ENCODE measurements at regions not wholly inside any gene's neighbourhood (a gene's known extent, or its start where the extent isn't known, plus 50 kb on each side); places are given as distances from the start of the nearest gene placed in this dataset.
A peak's percentile ranks its signal among the peaks of the same experiment; 100 is the strongest.
"Not testable (repeated sequence)": the region's sequence is repeated elsewhere in the genome, so short reads cannot be mapped to it uniquely, and the experiment has no call there.

- no peak for DNase-seq (ENCODE audit: low read depth)
These were observed 1361.2 kb downstream of the CDH8 start for GRCh38 chr16:60675022-60675421.

GRCh38 chr16:60674241-60674640 lies 1362.0 kb downstream of the CDH8 start:
- DNase-seq (ENCODE audit: low read depth), result no peak

- no peak for DNase-seq (ENCODE audit: low read depth)
These were observed 1380.6 kb downstream of the CDH8 start for GRCh38 chr16:60655514-60656153.

DNA sequence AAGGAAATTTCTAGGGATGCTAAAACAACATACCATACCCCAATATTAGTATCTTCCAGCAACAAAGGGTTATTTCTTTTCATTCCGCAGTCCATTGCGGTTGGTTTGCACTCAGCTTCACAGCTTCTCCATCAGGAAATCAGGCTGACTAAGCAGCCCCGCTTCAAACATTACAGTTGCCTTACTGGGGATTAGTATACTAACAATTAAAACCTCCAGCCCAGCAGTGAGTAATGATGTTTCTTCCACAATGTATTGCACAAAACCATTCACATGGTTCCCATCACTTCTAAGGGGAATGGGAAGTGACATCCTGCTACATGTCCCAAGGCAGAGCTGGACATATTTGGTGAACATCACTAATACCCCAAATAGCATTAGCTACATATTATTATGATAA lies 1384.9 kb downstream of the CDH8 start:
- no peak for DNase-seq (ENCODE audit: low read depth)

DNA sequence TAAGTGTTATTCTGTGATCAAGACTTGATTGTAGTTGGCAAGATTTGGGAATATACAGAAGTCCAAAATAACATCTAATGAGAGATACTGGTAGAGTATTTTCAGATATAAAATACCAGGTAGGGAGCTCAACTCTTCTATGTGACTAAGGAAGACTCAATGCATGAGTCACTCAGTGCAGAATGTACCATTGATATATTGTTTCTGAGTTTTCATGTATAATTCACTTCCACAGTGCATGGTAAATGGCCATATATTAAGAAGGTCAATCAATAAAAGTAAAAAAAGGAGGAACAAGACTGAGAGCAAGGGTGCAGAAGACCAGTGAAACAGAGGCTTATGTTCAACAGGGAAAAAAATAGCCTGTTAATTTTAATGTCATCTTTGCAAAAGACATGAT lies 1387.9 kb downstream of the CDH8 start:
- no peak for DNase-seq (ENCODE audit: low read depth)

DNA sequence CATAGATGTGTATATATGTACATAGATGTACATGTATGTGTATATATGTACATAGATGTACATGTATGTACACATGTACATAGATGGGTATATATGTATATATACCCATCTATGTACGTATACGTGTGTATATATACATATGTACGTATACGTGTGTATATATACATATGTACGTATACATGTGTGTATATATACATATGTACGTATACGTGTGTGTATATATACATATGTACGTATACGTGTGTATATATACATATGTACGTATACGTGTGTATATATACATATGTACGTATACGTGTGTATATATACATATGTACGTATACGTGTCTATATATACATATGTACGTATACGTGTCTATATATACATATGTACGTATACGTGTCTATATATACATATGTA lies 1388.8 kb downstream of the CDH8 start:
- DNase-seq (ENCODE audit: low read depth), result not testable (repeated sequence)

DNA sequence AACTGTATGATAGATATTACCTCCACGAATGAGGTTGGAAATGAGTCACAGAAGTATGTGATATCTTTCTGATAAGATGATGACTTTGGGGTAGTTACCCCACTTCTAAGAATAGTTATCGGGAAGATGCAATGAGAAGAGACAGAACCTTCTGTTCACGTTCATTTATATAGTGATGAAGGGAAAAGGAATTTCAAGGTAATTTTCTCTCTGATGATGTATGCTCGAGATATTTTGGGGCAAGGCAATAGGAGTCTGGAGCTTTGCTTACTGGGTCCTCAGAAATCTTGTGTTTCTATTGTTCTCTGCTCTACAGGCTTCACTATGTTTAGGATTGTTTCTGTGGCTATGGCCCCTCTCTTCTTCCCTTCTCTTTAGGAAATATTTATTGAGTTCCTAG lies 1389.6 kb downstream of the CDH8 start:
- DNase-seq (ENCODE audit: low read depth), result no peak

DNA sequence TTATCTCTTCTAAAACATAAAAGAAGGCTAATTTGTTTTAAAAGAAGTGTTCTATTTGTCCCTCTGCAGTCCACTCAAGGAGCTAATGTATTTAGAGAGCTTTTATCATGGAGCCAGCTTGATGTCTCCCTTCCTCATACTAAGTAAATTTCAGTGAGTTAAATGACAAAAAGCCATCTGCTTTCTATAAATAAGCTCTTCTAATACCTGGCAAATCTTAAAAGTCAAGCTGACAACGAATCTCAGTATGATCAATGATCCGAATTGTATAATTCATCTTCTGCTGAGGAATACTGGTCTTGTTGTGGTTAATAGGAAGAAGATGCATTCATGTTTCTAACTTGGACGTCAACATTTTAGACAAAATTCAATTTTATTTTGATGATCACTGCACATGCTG lies 1390.7 kb downstream of the CDH8 start:
- no peak for DNase-seq (ENCODE audit: low read depth)

- peak; percentile 0 for DNase-seq (ENCODE audit: low read depth)
These were observed 1393.3 kb downstream of the CDH8 start for GRCh38 chr16:60642956-60643355.

- DNase-seq (ENCODE audit: low read depth), result no peak
These were observed 1395.1 kb downstream of the CDH8 start for GRCh38 chr16:60641067-60641665.

DNA sequence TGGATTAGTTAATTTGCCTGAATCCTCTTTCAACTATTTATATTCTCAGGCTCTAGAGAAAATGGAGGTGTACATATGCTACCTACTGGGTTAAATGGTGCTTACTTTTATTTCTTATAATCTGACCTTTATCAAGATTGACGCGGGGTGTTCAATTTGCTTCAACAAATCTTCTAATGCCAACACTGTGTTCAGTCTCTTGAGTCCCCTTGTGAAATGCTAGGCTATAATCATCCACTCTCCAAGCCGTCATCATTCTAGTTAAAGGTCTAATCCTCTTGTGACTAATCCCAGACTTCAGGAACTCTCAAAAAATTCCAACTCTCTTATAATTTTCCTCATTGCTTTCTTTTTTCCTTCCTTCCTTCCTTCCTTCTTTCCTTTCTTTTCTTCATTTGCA lies 1396.2 kb downstream of the CDH8 start:
- DNase-seq (ENCODE audit: low read depth), result no peak

DNA sequence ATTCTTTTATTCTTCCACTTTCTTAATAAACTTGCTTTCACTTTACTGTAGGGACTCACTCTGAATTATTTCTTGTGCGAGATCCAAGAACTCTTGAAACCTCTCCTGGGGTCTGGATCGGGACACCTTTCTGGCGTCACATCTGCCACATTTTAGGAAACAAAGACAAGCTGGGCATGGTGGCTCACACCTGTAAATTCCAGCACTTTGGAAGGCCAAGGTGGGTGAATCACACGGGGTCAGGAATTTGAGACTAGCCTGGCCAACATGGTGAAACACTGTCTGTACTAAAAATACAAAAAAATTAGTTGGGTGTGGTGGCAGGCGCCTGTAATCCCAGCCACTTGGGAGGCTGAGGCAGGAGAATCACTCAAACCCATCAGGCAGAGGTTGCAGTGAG lies 1399.6 kb downstream of the CDH8 start:
- not testable (repeated sequence) for DNase-seq (ENCODE audit: low read depth)

DNA sequence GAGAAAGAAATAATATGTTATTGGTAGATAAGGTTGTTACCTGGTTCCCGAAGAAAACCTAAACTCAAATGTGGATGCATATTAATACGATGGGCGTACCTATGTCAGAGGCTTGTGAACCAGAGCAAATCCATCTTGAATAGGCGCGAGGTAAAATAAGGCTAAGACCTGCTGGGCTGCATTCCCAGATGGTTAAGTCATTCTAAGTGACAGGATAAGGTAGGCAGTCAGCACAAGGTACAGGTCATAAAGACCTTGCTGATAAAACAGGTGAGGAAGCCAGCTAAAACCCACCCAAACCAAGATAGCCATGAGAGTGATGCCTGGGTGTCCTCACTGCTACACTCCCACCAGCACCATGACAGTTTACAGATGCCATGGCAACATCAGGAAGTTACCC lies 1400.1 kb downstream of the CDH8 start:
- no peak for DNase-seq (ENCODE audit: low read depth)

DNA sequence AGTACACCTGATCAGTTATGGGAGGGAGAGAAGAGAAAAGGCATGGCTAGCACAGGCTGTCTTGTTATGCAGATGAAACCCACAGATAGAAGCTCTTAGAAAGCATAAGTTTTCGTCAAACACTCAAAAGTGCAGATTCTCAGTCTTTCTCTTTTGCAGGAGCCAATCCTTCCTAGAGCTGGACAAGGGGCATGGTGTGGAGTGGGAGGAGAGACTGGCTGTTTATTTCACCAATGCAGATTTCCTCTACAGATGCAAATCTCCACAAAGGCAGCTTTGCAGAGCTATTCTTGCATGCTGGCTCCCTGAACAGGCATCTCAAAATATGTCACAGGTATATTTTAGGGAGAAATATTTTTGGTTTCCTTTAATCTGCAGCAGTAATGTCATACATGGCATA lies 1400.7 kb downstream of the CDH8 start:
- no peak for DNase-seq (ENCODE audit: low read depth)

GRCh38 chr16:60611844-60612243 lies 1424.4 kb downstream of the CDH8 start:
- DNase-seq (ENCODE audit: low read depth), result no peak

GRCh38 chr16:60608971-60609370 lies 1427.3 kb downstream of the CDH8 start:
- DNase-seq (ENCODE audit: low read depth), result no peak

- DNase-seq (ENCODE audit: low read depth), result not testable (repeated sequence)
These were observed 1430.6 kb downstream of the CDH8 start for GRCh38 chr16:60605652-60606051.

- DNase-seq (ENCODE audit: low read depth), result no peak
These were observed 1431.1 kb downstream of the CDH8 start for GRCh38 chr16:60605176-60605575.

GRCh38 chr16:60586493-60586892 lies 1449.7 kb downstream of the CDH8 start:
- no peak for DNase-seq (ENCODE audit: low read depth)

- DNase-seq (ENCODE audit: low read depth), result no peak
These were observed 1453.7 kb downstream of the CDH8 start for GRCh38 chr16:60582528-60582927.

DNA sequence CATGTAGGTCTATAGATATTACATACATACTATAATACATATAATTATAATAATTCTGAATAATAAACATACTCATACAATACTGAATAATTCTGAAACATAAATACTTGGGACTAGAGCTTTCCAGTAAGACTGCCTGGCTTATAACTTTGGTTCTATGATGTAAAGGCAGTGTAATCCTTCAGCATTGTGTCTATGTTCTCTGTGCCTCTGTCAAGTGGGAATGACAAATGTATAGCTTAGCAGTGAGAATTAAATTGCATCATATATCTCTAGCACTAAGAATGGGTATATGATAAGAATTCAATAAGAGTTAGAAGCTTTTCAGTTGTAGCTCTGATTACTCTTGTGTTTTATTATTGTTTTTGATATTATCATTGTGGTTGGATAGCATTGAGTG lies 1469.3 kb downstream of the CDH8 start:
- no peak for DNase-seq (ENCODE audit: low read depth)

DNA sequence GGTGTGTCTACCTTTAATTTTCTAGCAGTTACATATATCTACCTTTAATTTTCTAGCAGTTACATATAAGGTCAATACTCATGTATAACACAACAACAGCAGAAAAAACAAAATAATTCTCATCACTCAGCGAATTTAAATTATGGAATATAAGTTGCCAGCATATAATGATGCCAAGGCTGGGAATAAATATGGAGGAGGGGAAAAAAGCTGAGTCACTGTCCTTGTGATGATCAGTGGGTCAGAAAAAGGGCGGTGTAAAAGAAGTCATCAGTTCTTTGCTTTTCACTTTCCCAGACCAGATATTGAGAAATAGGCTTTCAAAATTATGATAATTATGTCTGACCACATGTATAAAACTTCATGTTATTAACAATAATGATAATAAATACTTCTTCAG lies 1471.7 kb downstream of the CDH8 start:
- no peak for DNase-seq (ENCODE audit: low read depth)

GRCh38 chr16:60563166-60563565 lies 1473.1 kb downstream of the CDH8 start:
- no peak for DNase-seq (ENCODE audit: low read depth)

DNA sequence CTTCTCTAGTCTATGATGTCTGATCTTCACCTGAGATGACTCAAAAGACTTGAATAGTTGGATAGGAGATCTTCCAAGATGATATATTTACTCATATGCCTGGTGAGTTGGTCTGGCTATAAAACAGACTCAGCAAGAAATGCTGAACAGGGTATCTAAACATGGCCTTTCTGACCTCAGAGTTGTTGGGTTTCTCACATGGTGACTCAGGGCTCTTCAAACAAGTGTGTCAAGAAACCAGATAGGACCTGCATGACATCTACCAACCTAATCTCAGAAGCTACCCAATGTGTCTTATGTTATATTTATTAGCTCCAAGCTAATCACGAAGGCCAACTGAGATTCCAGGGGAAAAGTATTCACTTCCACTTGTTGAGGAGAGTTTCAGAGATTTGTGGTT lies 1477.3 kb downstream of the CDH8 start:
- no peak for DNase-seq (ENCODE audit: low read depth)
